ENCODE measurements at regions not wholly inside any gene's neighbourhood (a gene's known extent, or its start where the extent isn't known, plus 50 kb on each side); places are given as distances from the start of the nearest gene placed in this dataset.

GRCh38 chr10:131693766-131694165 is 207.0 kb upstream of the PPP2R2D start:
- no peak overlapping the region for H3K4me3 ChIP-seq
- TF ChIP-seq EP300 (IDR thresholded peaks at IDR 0.05) (no peak), POLR2A (IDR thresholded peaks at IDR 0.05; ENCODE audit: low read depth) (no peak), CTCF (IDR thresholded peaks at IDR 0.05) (no peak)
- intact Hi-C loops (cut with DNase I), result no loop called here
- H3K9me3 ChIP-seq, result no peaks in the 10 kb centered on the region
- DNase-seq (ENCODE audit: extremely low spot score), result no peak
- WGBS, result 87% methylated on average over 8 of the region's 8 CpGs
- no peak overlapping the region for H3K27ac ChIP-seq (replicated peaks in 1 of 4)
- no peaks in the 10 kb centered on the region for H3K36me3 ChIP-seq
- no peaks in the 10 kb centered on the region for H3K4me1 ChIP-seq
- H3K27me3 ChIP-seq, result peaks cover 0 to 52% (median 0%) of the 10 kb centered on the region in 4 donors

DNA sequence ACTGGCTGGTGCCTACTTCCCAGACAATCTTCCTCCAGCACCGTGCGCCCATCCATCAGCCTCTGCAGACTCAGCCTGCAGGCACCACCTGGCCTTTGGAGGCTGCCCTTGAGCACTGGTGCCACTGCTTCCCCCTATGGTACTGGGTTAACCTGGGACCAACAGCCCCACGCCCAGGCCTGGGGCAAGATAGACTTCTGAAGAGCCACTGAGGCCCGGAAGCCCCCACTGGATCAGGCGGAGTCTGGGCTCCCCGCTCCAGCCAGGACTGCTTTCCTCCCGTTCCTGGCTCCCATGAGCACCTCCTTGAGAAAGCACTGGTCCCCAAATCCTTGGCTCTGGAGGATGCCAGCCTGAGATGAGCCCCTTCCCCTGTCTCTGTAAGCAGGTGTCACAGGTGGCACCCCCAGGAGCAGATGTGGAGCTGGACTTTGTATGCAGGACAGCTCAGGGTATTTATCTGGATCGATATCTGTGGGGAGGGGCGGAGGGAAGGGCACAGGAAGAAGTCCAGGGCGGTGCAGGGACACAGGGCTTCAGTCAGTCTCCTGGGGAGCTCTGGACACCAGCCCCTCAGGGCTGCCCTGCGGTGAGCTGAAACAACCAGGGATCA is 206.5 kb upstream of the PPP2R2D start:
- intact Hi-C loops (cut with DNase I), result no loop called here

GRCh38 chr10:131694781-131695495 is 205.9 kb upstream of the PPP2R2D start:
- TF ChIP-seq CTCF (IDR thresholded peaks at IDR 0.05), result no peak
- 81% methylated on average over 8 of the region's 11 CpGs for WGBS

More for the DNA sequence above, 206.5 kb upstream of the PPP2R2D start:
- H3K4me1 ChIP-seq, result no peaks in the 10 kb centered on the region
- 85% methylated on average over 6 of the region's 11 CpGs for WGBS
- peaks cover 0 to 48% (median 0%) of the 10 kb centered on the region in 4 donors for H3K27me3 ChIP-seq
- no peaks in the 10 kb centered on the region for H3K36me3 ChIP-seq
- no peak overlapping the region for H3K27ac ChIP-seq (replicated peaks in 1 of 4)
- no peak overlapping the region for H3K4me3 ChIP-seq
- no peak for TF ChIP-seq POLR2A (IDR thresholded peaks at IDR 0.05; ENCODE audit: low read depth)
- no peak for TF ChIP-seq POLR2AphosphoS5 (IDR thresholded peaks at IDR 0.05)
- TF ChIP-seq CTCF (IDR thresholded peaks at IDR 0.05), result no peak
- TF ChIP-seq EP300 (IDR thresholded peaks at IDR 0.05), result no peak
- no peak for DNase-seq (ENCODE audit: extremely low spot score)
- no peaks in the 10 kb centered on the region for H3K9me3 ChIP-seq

DNA sequence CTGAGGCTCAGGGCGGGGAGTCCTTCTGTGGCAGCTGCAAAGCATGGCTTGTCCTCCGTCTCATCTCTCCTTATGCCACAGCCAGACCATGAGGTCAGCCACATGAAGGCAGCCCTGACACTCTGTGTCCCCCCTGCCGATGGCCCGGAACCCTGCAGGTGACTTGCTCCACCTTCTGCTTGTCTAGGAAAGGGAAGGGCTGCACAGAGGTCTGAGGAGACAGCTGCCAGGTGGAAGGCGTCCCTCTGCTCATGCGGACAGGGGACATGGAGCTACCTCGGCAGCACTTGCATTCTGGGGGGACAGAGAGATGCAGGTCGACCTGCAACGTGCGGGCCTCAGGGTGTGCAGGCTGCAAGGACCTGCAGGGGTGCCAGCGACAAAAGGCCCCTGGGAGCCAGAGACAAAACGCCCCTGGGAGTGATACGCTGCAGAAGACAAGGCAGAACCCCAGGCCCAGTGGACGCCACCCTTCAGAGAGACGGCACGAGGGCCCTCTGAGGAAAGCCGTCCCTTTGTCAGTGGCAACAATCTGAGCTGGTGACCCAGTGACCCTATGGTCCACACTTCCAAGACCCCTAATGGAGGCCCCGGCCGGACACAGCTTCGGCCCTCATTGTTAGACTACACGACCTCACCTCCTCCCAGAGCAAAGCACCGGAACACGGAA is 205.2 kb upstream of the PPP2R2D start:
- no peak for DNase-seq (ENCODE audit: extremely low spot score)
- WGBS, result 81% methylated on average over 15 of the region's 23 CpGs
- peaks cover 0 to 61% (median 0%) of the 10 kb centered on the region in 4 donors for H3K27me3 ChIP-seq
- no peak overlapping the region for H3K27ac ChIP-seq (replicated peaks in 1 of 4)
- intact Hi-C loops (cut with DNase I), result no loop called here
- H3K9me3 ChIP-seq, result no peaks in the 10 kb centered on the region
- H3K4me1 ChIP-seq, result no peaks in the 10 kb centered on the region
- H3K4me3 ChIP-seq, result no peak overlapping the region
- H3K36me3 ChIP-seq, result no peaks in the 10 kb centered on the region
- no peak for TF ChIP-seq EP300 (IDR thresholded peaks at IDR 0.05)
- no peak for TF ChIP-seq POLR2A (IDR thresholded peaks at IDR 0.05; ENCODE audit: low read depth)
- no peak for TF ChIP-seq CTCF (IDR thresholded peaks at IDR 0.05)
- no peak for TF ChIP-seq POLR2AphosphoS5 (IDR thresholded peaks at IDR 0.05)

More at GRCh38 chr10:131694781-131695495, 205.9 kb upstream of the PPP2R2D start:
- Histone ChIP-seq H3K4me1 (no peaks in the 10 kb centered on the region), H3K36me3 (no peaks in the 10 kb centered on the region), H3K9me3 (no peaks in the 10 kb centered on the region), H3K27ac (replicated peaks in 1 of 4) (no peak overlapping the region), H3K27me3 (peaks cover 0 to 54% (median 0%) of the 10 kb centered on the region in 4 donors), H3K4me3 (no peak overlapping the region)
- no peak for DNase-seq (ENCODE audit: extremely low spot score)
- intact Hi-C loops (cut with DNase I), result no loop called here
